ENCODE measurements at regions not wholly inside any gene's neighbourhood (a gene's known extent, or its start where the extent isn't known, plus 50 kb on each side); places are given as distances from the start of the nearest gene placed in this dataset.

DNA sequence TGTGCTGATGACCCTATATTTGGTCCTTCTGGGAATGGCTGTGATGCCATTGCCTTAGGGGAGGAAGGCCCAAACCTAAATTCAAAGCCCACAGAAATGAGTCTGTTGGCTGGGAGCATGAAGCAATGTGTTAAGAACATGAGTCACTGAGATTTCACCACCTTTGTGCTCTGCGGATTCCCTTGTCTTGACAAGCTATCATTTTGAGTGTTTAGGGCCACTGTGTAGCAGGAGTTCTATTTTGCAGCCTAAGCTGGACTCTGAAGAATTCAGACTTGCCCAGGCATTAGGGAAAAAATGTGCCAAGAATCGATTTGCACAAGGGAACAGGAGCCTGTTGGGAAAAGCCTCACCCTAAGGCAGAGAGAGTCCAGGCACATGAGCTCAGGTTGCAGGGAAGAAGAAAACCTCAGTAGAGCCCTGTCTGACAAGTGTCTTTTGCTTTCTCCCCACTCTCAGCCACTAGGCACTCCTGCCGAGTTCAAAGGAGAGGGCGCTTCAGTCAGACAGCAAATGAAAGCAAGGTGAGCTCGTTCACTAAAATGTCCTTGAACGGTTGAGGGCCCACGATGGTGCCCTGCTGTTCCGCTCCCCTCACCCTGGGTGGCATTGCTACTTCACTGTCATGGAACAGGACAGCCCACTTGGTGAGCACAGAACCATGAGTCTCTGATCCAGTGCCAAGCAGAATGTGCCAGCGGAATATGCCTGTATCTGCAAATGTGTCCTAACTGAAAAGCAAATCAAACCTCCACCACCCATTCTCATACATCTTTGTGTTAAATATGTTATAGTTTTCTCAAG, 93.6 kb downstream of the PRLHR start:
- Histone ChIP-seq H3K36me3 (ENCODE audit: insufficient read depth, low read length) (no peaks in the 10 kb centered on the region), H3K4me1 (ENCODE audit: insufficient read depth, low read length) (no peaks in the 10 kb centered on the region), H3K4me2 (ENCODE audit: insufficient read depth, low read length) (no peak overlapping the region), H3K27ac (ENCODE audit: low read length) (no peak overlapping the region), H2AFZ (ENCODE audit: low read depth, low read length) (no peak overlapping the region), H3K79me2 (ENCODE audit: insufficient read depth, low read length) (no peaks in the 10 kb centered on the region), H3K27me3 (ENCODE audit: insufficient read depth, low read length, poor library complexity) (no peaks in the 10 kb centered on the region), H3K9me3 (ENCODE audit: insufficient read depth, low read length, severe bottlenecking) (no peaks in the 10 kb centered on the region), H3K4me3 (ENCODE audit: low read depth in 1 of 2, low read length in 2 of 2) (no peak overlapping the region), H4K20me1 (ENCODE audit: insufficient read depth, low read length) (no peaks in the 10 kb centered on the region), H3K9ac (ENCODE audit: low read depth, low read length) (no peak overlapping the region)
- ATAC-seq (ENCODE audit: insufficient read depth, low read depth) (peak; percentile 35; the same call in 1 of the 3 replicates), DNase-seq (no peak)
- TF ChIP-seq CTCF (IDR thresholded peaks at IDR 0.05; ENCODE audit: borderline replicate concordance, extremely low read depth, low read length, poor library complexity, severe bottlenecking) (no peak), EZH2 (IDR thresholded peaks at IDR 0.05; ENCODE audit: borderline replicate concordance, low read depth, low read length, severe bottlenecking) (no peak)

DNA sequence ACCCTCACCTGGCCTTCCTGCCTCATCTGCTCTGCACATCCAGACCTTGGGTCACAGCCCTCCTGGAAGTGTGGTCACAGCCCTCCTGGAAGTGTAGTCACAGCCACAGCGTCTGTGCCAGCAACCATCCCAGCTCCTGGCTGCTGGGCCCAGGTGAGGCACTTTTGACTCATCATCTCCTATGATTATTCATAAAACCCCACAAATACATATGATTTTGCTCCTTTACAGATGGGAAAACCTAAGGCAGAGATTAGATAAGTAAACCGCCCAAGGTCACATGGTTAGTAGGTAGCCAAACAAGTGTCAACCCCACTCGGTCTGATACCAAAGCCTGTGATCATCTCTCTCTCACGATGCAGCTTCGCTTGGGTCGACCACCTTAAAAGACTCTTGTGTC, 94.3 kb downstream of the PRLHR start:
- H3K27ac ChIP-seq (ENCODE audit: low read length): no peak overlapping the region
- H4K20me1 ChIP-seq (ENCODE audit: insufficient read depth, low read length): no peaks in the 10 kb centered on the region
- no peak overlapping the region for H3K4me2 ChIP-seq (ENCODE audit: insufficient read depth, low read length)
- no peak overlapping the region for H3K4me3 ChIP-seq (ENCODE audit: low read depth in 1 of 2, low read length in 2 of 2)
- no peaks in the 10 kb centered on the region for H3K9me3 ChIP-seq (ENCODE audit: insufficient read depth, low read length, severe bottlenecking)
- H3K9ac ChIP-seq (ENCODE audit: low read depth, low read length): no peak overlapping the region
- no peaks in the 10 kb centered on the region for H3K4me1 ChIP-seq (ENCODE audit: insufficient read depth, low read length)
- DNase-seq (no peak), ATAC-seq (ENCODE audit: insufficient read depth, low read depth) (no peak)
- no peak overlapping the region for H2AFZ ChIP-seq (ENCODE audit: low read depth, low read length)
- H3K27me3 ChIP-seq (ENCODE audit: insufficient read depth, low read length, poor library complexity): no peaks in the 10 kb centered on the region
- no peaks in the 10 kb centered on the region for H3K79me2 ChIP-seq (ENCODE audit: insufficient read depth, low read length)
- TF ChIP-seq CTCF (IDR thresholded peaks at IDR 0.05; ENCODE audit: borderline replicate concordance, extremely low read depth, low read length, poor library complexity, severe bottlenecking): no peak
- TF ChIP-seq EZH2 (IDR thresholded peaks at IDR 0.05; ENCODE audit: borderline replicate concordance, low read depth, low read length, severe bottlenecking): no peak
- H3K36me3 ChIP-seq (ENCODE audit: insufficient read depth, low read length): no peaks in the 10 kb centered on the region

GRCh38 chr10:118500477-118501104, 94.9 kb downstream of the PRLHR start:
- no peaks in the 10 kb centered on the region for H3K79me2 ChIP-seq (ENCODE audit: insufficient read depth, low read length)
- no peaks in the 10 kb centered on the region for H3K9me3 ChIP-seq (ENCODE audit: insufficient read depth, low read length, severe bottlenecking)
- H3K4me2 ChIP-seq (ENCODE audit: insufficient read depth, low read length): no peak overlapping the region
- H3K4me3 ChIP-seq (ENCODE audit: low read depth in 1 of 2, low read length in 2 of 2): no peak overlapping the region
- H4K20me1 ChIP-seq (ENCODE audit: insufficient read depth, low read length): no peaks in the 10 kb centered on the region
- H3K9ac ChIP-seq (ENCODE audit: low read depth, low read length): no peak overlapping the region
- TF ChIP-seq EZH2 (IDR thresholded peaks at IDR 0.05; ENCODE audit: borderline replicate concordance, low read depth, low read length, severe bottlenecking) (no peak), CTCF (IDR thresholded peaks at IDR 0.05; ENCODE audit: borderline replicate concordance, extremely low read depth, low read length, poor library complexity, severe bottlenecking) (no peak)
- no peak overlapping the region for H2AFZ ChIP-seq (ENCODE audit: low read depth, low read length)
- ATAC-seq (ENCODE audit: insufficient read depth, low read depth): no peak
- H3K27ac ChIP-seq (ENCODE audit: low read length): no peak overlapping the region
- no peaks in the 10 kb centered on the region for H3K4me1 ChIP-seq (ENCODE audit: insufficient read depth, low read length)
- DNase-seq: no peak
- H3K27me3 ChIP-seq (ENCODE audit: insufficient read depth, low read length, poor library complexity): no peaks in the 10 kb centered on the region
- no peaks in the 10 kb centered on the region for H3K36me3 ChIP-seq (ENCODE audit: insufficient read depth, low read length)

Measured in DND-41 (cell line).